GM18951 (cell line): ENCODE measurements at regions not wholly inside any gene's neighbourhood (a gene's known extent, or its start where the extent isn't known, plus 50 kb on each side); places are given as distances from the start of the nearest gene placed in this dataset.

Source experiments
- POLR2A ChIP-seq: IDR thresholded peaks from 4 replicates; pipeline ENCODE4 v1.6.1; 2011; ENCODE audit warnings: mild to moderate bottlenecking; ENCODE audit not compliant: insufficient read length, insufficient read depth; ENCODE audit errors: extremely low read depth
- in situ Hi-C: fragments of 300-500 bp; cut with MboI; formaldehyde crosslinking; loops from one replicate; pipeline ENCODE4 v1.12.0; 2022; ENCODE audit warnings: low sequenced_read_pairs, mixed read lengths, inconsistent platforms; ENCODE audit not compliant: unreplicated experiment

GRCh38 chr10:83289373-83289772 lies 849.9 kb upstream of the GHITM start:
- no peak for TF ChIP-seq POLR2A
- in situ Hi-C loops, result no loop called here

- in situ Hi-C loops, result no loop called here
- TF ChIP-seq POLR2A, result no peak
These were observed 849.4 kb upstream of the GHITM start for GRCh38 chr10:83289948-83290347.

- in situ Hi-C loops, result no loop called here
- TF ChIP-seq POLR2A, result no peak
These were observed 837.6 kb upstream of the GHITM start for GRCh38 chr10:83301732-83302131.

- in situ Hi-C loops, result no loop called here
- TF ChIP-seq POLR2A, result no peak
These were observed 836.7 kb upstream of the GHITM start for GRCh38 chr10:83302623-83303022.

GRCh38 chr10:83310688-83311087 lies 828.6 kb upstream of the GHITM start:
- in situ Hi-C loops, result no loop called here
- no peak for TF ChIP-seq POLR2A

- no peak for TF ChIP-seq POLR2A
- in situ Hi-C loops, result no loop called here
These were observed 826.7 kb upstream of the GHITM start for GRCh38 chr10:83312570-83312969.

GRCh38 chr10:83332690-83333089 lies 806.6 kb upstream of the GHITM start:
- no peak for TF ChIP-seq POLR2A
- in situ Hi-C loops, result no loop called here

- in situ Hi-C loops, result no loop called here
These were observed 805.7 kb upstream of the GHITM start for GRCh38 chr10:83333566-83333965.

GRCh38 chr10:83343676-83344075 lies 795.6 kb upstream of the GHITM start:
- in situ Hi-C loops, result no loop called here
- no peak for TF ChIP-seq POLR2A

More at GRCh38 chr10:83333566-83333965, 805.7 kb upstream of the GHITM start:
- TF ChIP-seq POLR2A, result no peak

- TF ChIP-seq POLR2A, result no peak
- in situ Hi-C loops, result no loop called here
These were observed 792.9 kb upstream of the GHITM start for GRCh38 chr10:83346266-83346910.

GRCh38 chr10:83352588-83352987 lies 786.7 kb upstream of the GHITM start:
- in situ Hi-C loops, result no loop called here
- TF ChIP-seq POLR2A, result no peak

- in situ Hi-C loops, result no loop called here
- no peak for TF ChIP-seq POLR2A
These were observed 784.9 kb upstream of the GHITM start for GRCh38 chr10:83354456-83354855.

- in situ Hi-C loops, result no loop called here
- TF ChIP-seq POLR2A, result no peak
These were observed 782.3 kb upstream of the GHITM start for GRCh38 chr10:83357004-83357403.

- no peak for TF ChIP-seq POLR2A
- in situ Hi-C loops, result no loop called here
These were observed 781.7 kb upstream of the GHITM start for GRCh38 chr10:83357627-83358026.

- in situ Hi-C loops, result no loop called here
- TF ChIP-seq POLR2A, result no peak
These were observed 772.3 kb upstream of the GHITM start for GRCh38 chr10:83367036-83367435.

- TF ChIP-seq POLR2A, result no peak
- in situ Hi-C loops, result no loop called here
These were observed 767.4 kb upstream of the GHITM start for GRCh38 chr10:83371696-83372490.
